GM12878 (cell line): ENCODE measurements at regions not wholly inside any gene's neighbourhood (a gene's known extent, or its start where the extent isn't known, plus 50 kb on each side); places are given as distances from the start of the nearest gene placed in this dataset.
"Not testable (repeated sequence)": the region's sequence is repeated elsewhere in the genome, so short reads cannot be mapped to it uniquely, and the experiment has no call there.

Experiments
- ATAC-seq: fragments of 200-7000 bp; cut with Tn5 transposase; 3 replicates; pipeline ENCODE4 v1.9.1; 2020; ENCODE audit warnings: mild to moderate bottlenecking, moderate library complexity
- BruUV-seq: library from RNA; stranded (reverse); fragments of 400-500 nt; replicated peaks from 2 replicates; lab custom pipeline; 2021; lab: Mats Ljungman, UMichigan
- CTCF ChIA-PET: fragments of 300-600 bp; sonication (Branson Sonifier 250); formaldehyde crosslinking; extraction: SDS; loops from one replicate; lab custom pipeline; 2021; ENCODE audit warnings: inconsistent platforms; lab: Yijun Ruan, JAX
- POLR2A ChIA-PET: fragments of 350-600 bp; formaldehyde crosslinking; extraction: SDS; loops from one replicate; lab custom pipeline; 2021; ENCODE audit warnings: inconsistent platforms; lab: Charles Lee
- RAD21 ChIA-PET: fragments of 300-600 bp; sonication (Branson Sonifier 250); formaldehyde crosslinking; loops from one replicate; lab custom pipeline; 2023; ENCODE audit warnings: antibody characterized with exemption; ENCODE audit not compliant: unreplicated experiment; lab: Charles Lee
- SMC1A ChIA-PET: fragments of 300-600 bp; sonication (Branson Sonifier 250); formaldehyde crosslinking; loops from one replicate; lab custom pipeline; 2023; ENCODE audit not compliant: unreplicated experiment, uncharacterized antibody; lab: Charles Lee
- DNase-seq: peaks from one replicate; pipeline ENCODE4 v3.0.0-alpha.2; 2011; ENCODE audit warnings: low read depth, low spot score
- FAIRE-seq: peaks from 3 replicates; lab custom pipeline; 2011; peaks lifted over from hg19 to GRCh38; lab: Jason Lieb, UNC
- H2AFZ ChIP-seq: 2 replicates; pipeline ENCODE4 v1.6.0; 2011; ENCODE audit warnings: low read depth, low read length, control low read depth; ENCODE audit not compliant: control insufficient read depth
- H3K27ac ChIP-seq: 2 replicates; pipeline ENCODE4 v1.5.1; 2011; ENCODE audit warnings: control low read depth; ENCODE audit not compliant: control insufficient read depth, insufficient read depth
- H3K27me3 ChIP-seq, 2 experiments: replicated peaks in 1 of 2; 2 replicates each; pipeline versions ENCODE4 v1.6.0 to v1.6.1; 2011; ENCODE audit warnings: low read length in 1 of 2; ENCODE audit not compliant: control insufficient read depth in 2 of 2, insufficient read depth in 2 of 2
- H3K36me3 ChIP-seq, 2 experiments: 2 replicates each; pipeline ENCODE4 v1.5.1; 2011; ENCODE audit warnings: low read length in 1 of 2; ENCODE audit not compliant: control insufficient read depth in 2 of 2, insufficient read depth in 2 of 2
- H3K4me1 ChIP-seq: 2 replicates; pipeline ENCODE4 v1.6.1; 2011; ENCODE audit warnings: mild to moderate bottlenecking, low read length, moderate library complexity, mixed read lengths; ENCODE audit not compliant: control insufficient read depth, insufficient read depth
- H3K4me2 ChIP-seq: 2 replicates; pipeline ENCODE4 v1.6.0; 2011; ENCODE audit warnings: control low read depth; ENCODE audit not compliant: control insufficient read depth, insufficient read depth
- H3K4me3 ChIP-seq: fragments of 200-600 bp; sonication (generic); 2 replicates; pipeline ENCODE4 v1.5.1; 2016
- H3K79me2 ChIP-seq: 2 replicates; pipeline ENCODE4 v1.6.0; 2011; ENCODE audit warnings: low read length; ENCODE audit not compliant: control insufficient read depth, insufficient read depth
- H3K9ac ChIP-seq: 2 replicates; pipeline ENCODE4 v1.8.0; 2011; ENCODE audit warnings: low read length, control low read depth, mixed read lengths; ENCODE audit not compliant: control insufficient read depth, insufficient read depth
- H3K9me3 ChIP-seq: replicated peaks from 3 replicates; pipeline ENCODE4 v1.5.1; 2011; ENCODE audit warnings: mild to moderate bottlenecking, low read length; ENCODE audit not compliant: control insufficient read depth, insufficient read depth
- H4K20me1 ChIP-seq: 2 replicates; pipeline ENCODE4 v1.6.0; 2011; ENCODE audit not compliant: control insufficient read depth, insufficient read depth
- WGBS: methylation state at CpG from one replicate; pipeline ENCODE4 v1.1.6; 2016; ENCODE audit warnings: low lambda C conversion rate; ENCODE audit not compliant: insufficient replicate concordance, insufficient coverage; ENCODE audit errors: missing lambda C conversion rate; 5-methylcytosine and 5-hydroxymethylcytosine counted together
- in situ Hi-C: fragments of 300-500 bp; cut with MboI; formaldehyde crosslinking; loops from 9 replicates; pipeline ENCODE4 v1.14.3; 2018; ENCODE audit warnings: mixed read lengths
- intact Hi-C: fragments of 100-400 bp; cut with micrococcal nuclease; formaldehyde crosslinking; loops from one replicate; pipeline ENCODE4 v1.14.2; 2022; ENCODE audit not compliant: unreplicated experiment

GRCh38 chr7:65124600-65124999, 118.1 kb upstream of the ERV3-1 start:
- intact Hi-C loops, POLR2A ChIA-PET, H4K20me1 ChIP-seq, DNase-seq, H3K9me3 ChIP-seq, H3K4me2 ChIP-seq, SMC1A ChIA-PET, ATAC-seq, in situ Hi-C loops, RAD21 ChIA-PET, BruUV-seq, H3K27me3 ChIP-seq, H3K4me1 ChIP-seq, H3K79me2 ChIP-seq, H3K27ac ChIP-seq, H3K4me3 ChIP-seq, FAIRE-seq, H3K36me3 ChIP-seq, H2AFZ ChIP-seq, H3K9ac ChIP-seq, CTCF ChIA-PET: not testable (repeated sequence)
- no CpG with 5 or more reads among the region's 1 CpG for WGBS

GRCh38 chr7:65105650-65106203, 99.2 kb upstream of the ERV3-1 start:
- RAD21 ChIA-PET, CTCF ChIA-PET, H3K27ac ChIP-seq, H4K20me1 ChIP-seq, in situ Hi-C loops, H3K4me3 ChIP-seq, H2AFZ ChIP-seq, POLR2A ChIA-PET, H3K79me2 ChIP-seq, H3K9me3 ChIP-seq, FAIRE-seq, H3K4me1 ChIP-seq, H3K9ac ChIP-seq, DNase-seq, SMC1A ChIA-PET, H3K36me3 ChIP-seq, BruUV-seq, intact Hi-C loops, H3K27me3 ChIP-seq, H3K4me2 ChIP-seq: not testable (repeated sequence)
- 0% methylated on average over 1 of the region's 1 CpG for WGBS
- ATAC-seq: peak; percentile 36

GRCh38 chr7:65100499-65100898, 94.0 kb upstream of the ERV3-1 start:
- H3K4me1 ChIP-seq, H3K9me3 ChIP-seq, H3K4me2 ChIP-seq, H3K36me3 ChIP-seq, POLR2A ChIA-PET, in situ Hi-C loops, H3K27ac ChIP-seq, DNase-seq, H3K79me2 ChIP-seq, CTCF ChIA-PET, BruUV-seq, SMC1A ChIA-PET, ATAC-seq, RAD21 ChIA-PET, H3K4me3 ChIP-seq, FAIRE-seq, H4K20me1 ChIP-seq, H3K9ac ChIP-seq, H3K27me3 ChIP-seq, intact Hi-C loops, H2AFZ ChIP-seq: not testable (repeated sequence)
- WGBS: 81% methylated on average over 4 of the region's 4 CpGs

GRCh38 chr7:65081669-65082055, 75.2 kb upstream of the ERV3-1 start:
- CTCF ChIA-PET, FAIRE-seq, POLR2A ChIA-PET, H3K79me2 ChIP-seq, H4K20me1 ChIP-seq, ATAC-seq, SMC1A ChIA-PET, H3K27me3 ChIP-seq, H3K9me3 ChIP-seq, H3K27ac ChIP-seq, H3K36me3 ChIP-seq, intact Hi-C loops, DNase-seq, H3K4me1 ChIP-seq: not testable (repeated sequence)
- in situ Hi-C loops: loop anchor here (25.0 kb wide), 1 partner anchor 681 kb away; no protein-coding TSS in a partner anchor
- peak overlapping the region; percentile 53 for H3K4me3 ChIP-seq
- BruUV-seq: TSS peak; percentile 90
- WGBS: 84% methylated on average over 19 of the region's 19 CpGs
- H3K4me2 ChIP-seq: peak overlapping the region; percentile 55
- RAD21 ChIA-PET: interaction anchor here (0.6 kb wide), 1 partner anchor 45 kb away, joined by 3 read pairs; no protein-coding TSS in a partner anchor
- peak overlapping the region; percentile 15; the same call in 1 of the 2 replicates for H3K9ac ChIP-seq
- H2AFZ ChIP-seq: peak overlapping the region; percentile 39
